ENCODE measurements at regions not wholly inside any gene's neighbourhood (a gene's known extent, or its start where the extent isn't known, plus 50 kb on each side); places are given as distances from the start of the nearest gene placed in this dataset.

DNA sequence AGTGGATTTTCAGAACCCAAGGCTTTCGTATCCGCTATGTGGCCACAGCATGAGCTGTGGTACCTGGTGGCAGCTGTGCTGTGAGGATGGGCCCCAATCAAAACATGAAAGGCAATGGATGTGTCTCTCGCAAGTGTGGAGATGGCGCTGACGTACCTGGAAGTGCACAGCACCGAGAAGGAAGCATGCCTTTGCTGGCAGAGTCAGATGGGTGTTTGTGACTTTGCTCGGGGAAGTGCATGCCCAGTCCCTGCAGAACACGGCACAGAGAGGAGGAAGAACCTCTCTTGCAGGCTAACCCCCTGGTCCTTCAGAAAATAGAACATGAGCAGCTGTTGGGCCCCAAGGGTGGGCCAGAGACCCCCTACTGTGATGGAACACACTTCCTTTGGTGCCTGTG lies 654.1 kb upstream of the ZWINT start:
- no peaks in the 10 kb centered on the region for H3K27me3 Mint-ChIP-seq
- Histone ChIP-seq H3K4me1 (ENCODE audit: control insufficient read depth in 2 of 2, insufficient read depth in 2 of 2, low read length in 2 of 2) (no peaks in the 10 kb centered on the region), H3K9ac (ENCODE audit: low read length) (no peak overlapping the region), H3K4me3 (ENCODE audit: control extremely low read depth in 1 of 5, extremely low read depth in 1 of 5, insufficient read depth in 1 of 5, low read depth in 2 of 5, low read length in 4 of 5) (no peak overlapping the region), H3K36me3 (replicated peaks in 1 of 2; ENCODE audit: control extremely low read depth in 1 of 2, control insufficient read depth in 1 of 2, extremely low read depth in 1 of 2, insufficient read depth in 2 of 2, low read length in 1 of 2) (no peaks in the 10 kb centered on the region), H2AFZ (ENCODE audit: insufficient read depth, low read depth, low read length, poor library complexity, severe bottlenecking) (no peak overlapping the region), H3K79me2 (ENCODE audit: control insufficient read depth, insufficient read depth, low read length) (no peaks in the 10 kb centered on the region), H3K4me2 (replicated peaks; ENCODE audit: low read depth, low read length, poor library complexity, severe bottlenecking) (no peak overlapping the region), H3K9me3 (ENCODE audit: control extremely low read depth in 1 of 3, control insufficient read depth in 2 of 3, insufficient read depth in 1 of 3, low read length in 2 of 3) (peaks cover 0 to 15% (median 0%) of the 10 kb centered on the region in 3 donors), H4K20me1 (ENCODE audit: control insufficient read depth, insufficient read depth, low read length, poor library complexity, severe bottlenecking) (no peaks in the 10 kb centered on the region), H3K27me3 (replicated peaks in 1 of 4; ENCODE audit: control extremely low read depth in 1 of 4, control insufficient read depth in 3 of 4, insufficient read depth in 4 of 4, low read length in 3 of 4) (no peaks in the 10 kb centered on the region), H3K27ac (ENCODE audit: low read length in 2 of 2) (no peak overlapping the region)
- intact Hi-C loops (cut with micrococcal nuclease) = no loop called here
- WGBS (ENCODE audit: insufficient coverage) = 89% methylated on average over 7 of the region's 8 CpGs
- TF ChIP-seq, protein P1, sequence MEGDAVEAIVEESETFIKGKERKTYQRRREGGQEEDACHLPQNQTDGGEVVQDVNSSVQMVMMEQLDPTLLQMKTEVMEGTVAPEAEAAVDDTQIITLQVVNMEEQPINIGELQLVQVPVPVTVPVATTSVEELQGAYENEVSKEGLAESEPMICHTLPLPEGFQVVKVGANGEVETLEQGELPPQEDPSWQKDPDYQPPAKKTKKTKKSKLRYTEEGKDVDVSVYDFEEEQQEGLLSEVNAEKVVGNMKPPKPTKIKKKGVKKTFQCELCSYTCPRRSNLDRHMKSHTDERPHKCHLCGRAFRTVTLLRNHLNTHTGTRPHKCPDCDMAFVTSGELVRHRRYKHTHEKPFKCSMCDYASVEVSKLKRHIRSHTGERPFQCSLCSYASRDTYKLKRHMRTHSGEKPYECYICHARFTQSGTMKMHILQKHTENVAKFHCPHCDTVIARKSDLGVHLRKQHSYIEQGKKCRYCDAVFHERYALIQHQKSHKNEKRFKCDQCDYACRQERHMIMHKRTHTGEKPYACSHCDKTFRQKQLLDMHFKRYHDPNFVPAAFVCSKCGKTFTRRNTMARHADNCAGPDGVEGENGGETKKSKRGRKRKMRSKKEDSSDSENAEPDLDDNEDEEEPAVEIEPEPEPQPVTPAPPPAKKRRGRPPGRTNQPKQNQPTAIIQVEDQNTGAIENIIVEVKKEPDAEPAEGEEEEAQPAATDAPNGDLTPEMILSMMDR (IDR thresholded peaks at IDR 0.05) = no peak
- no peak for TF ChIP-seq EZH2 (IDR thresholded peaks at IDR 0.05; ENCODE audit: borderline replicate concordance, insufficient read depth, low read depth, low read length, poor library complexity, severe bottlenecking)
- DNase-seq (no peak), ATAC-seq (ENCODE audit: low read depth) (no peak)
- CTCF ChIA-PET = no interaction called here
- no peaks in the 10 kb centered on the region for H3K4me1 Mint-ChIP-seq
- POLR2A ChIA-PET = no interaction called here
- H3K27ac Mint-ChIP-seq = no peak overlapping the region
- H3K4me3 Mint-ChIP-seq = no peak overlapping the region
- peaks cover 5% of the 10 kb centered on the region for H3K9me3 Mint-ChIP-seq (ENCODE audit: insufficient read depth)

DNA sequence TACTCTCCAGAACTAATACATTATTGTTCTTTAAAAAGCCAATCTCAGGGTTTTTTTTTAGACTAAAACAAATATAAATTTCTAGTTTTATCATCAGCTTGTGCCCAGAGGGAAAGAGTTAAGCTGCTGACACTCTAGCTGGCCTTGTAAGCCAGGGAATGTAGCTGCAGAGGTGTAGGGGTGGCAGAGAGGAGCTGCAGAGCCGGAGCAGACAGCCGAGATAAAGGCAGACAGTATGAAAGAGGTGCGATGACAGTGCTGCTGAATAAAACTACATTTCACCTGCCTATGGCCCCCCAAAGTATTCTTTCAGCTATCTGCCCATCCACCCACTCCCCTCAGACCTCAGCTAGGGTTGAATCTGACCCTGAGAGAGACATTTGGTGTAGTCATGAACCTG lies 653.7 kb upstream of the ZWINT start:
- CTCF ChIA-PET = no interaction called here
- Histone ChIP-seq H3K4me3 (ENCODE audit: control extremely low read depth in 1 of 5, extremely low read depth in 1 of 5, insufficient read depth in 1 of 5, low read depth in 2 of 5, low read length in 4 of 5) (no peak overlapping the region), H4K20me1 (ENCODE audit: control insufficient read depth, insufficient read depth, low read length, poor library complexity, severe bottlenecking) (no peaks in the 10 kb centered on the region), H3K4me2 (replicated peaks; ENCODE audit: low read depth, low read length, poor library complexity, severe bottlenecking) (no peak overlapping the region), H3K9me3 (ENCODE audit: control extremely low read depth in 1 of 3, control insufficient read depth in 2 of 3, insufficient read depth in 1 of 3, low read length in 2 of 3) (peaks cover 0 to 15% (median 0%) of the 10 kb centered on the region in 3 donors), H3K27ac (ENCODE audit: low read length in 2 of 2) (no peak overlapping the region), H3K79me2 (ENCODE audit: control insufficient read depth, insufficient read depth, low read length) (no peaks in the 10 kb centered on the region), H2AFZ (ENCODE audit: insufficient read depth, low read depth, low read length, poor library complexity, severe bottlenecking) (no peak overlapping the region), H3K4me1 (ENCODE audit: control insufficient read depth in 2 of 2, insufficient read depth in 2 of 2, low read length in 2 of 2) (no peaks in the 10 kb centered on the region), H3K36me3 (replicated peaks in 1 of 2; ENCODE audit: control extremely low read depth in 1 of 2, control insufficient read depth in 1 of 2, extremely low read depth in 1 of 2, insufficient read depth in 2 of 2, low read length in 1 of 2) (no peaks in the 10 kb centered on the region), H3K9ac (ENCODE audit: low read length) (no peak overlapping the region), H3K27me3 (replicated peaks in 1 of 4; ENCODE audit: control extremely low read depth in 1 of 4, control insufficient read depth in 3 of 4, insufficient read depth in 4 of 4, low read length in 3 of 4) (no peaks in the 10 kb centered on the region)
- no peak for TF ChIP-seq EZH2 (IDR thresholded peaks at IDR 0.05; ENCODE audit: borderline replicate concordance, insufficient read depth, low read depth, low read length, poor library complexity, severe bottlenecking)
- TF ChIP-seq, protein P1 (IDR thresholded peaks at IDR 0.05) = no peak
- Mint-ChIP-seq H3K27me3 (no peaks in the 10 kb centered on the region), H3K9me3 (ENCODE audit: insufficient read depth) (peaks cover 5% of the 10 kb centered on the region), H3K27ac (no peak overlapping the region), H3K4me3 (no peak overlapping the region), H3K4me1 (no peaks in the 10 kb centered on the region)
- no peak for ATAC-seq (ENCODE audit: low read depth)
- intact Hi-C loops (cut with micrococcal nuclease) = no loop called here
- no peak for DNase-seq
- POLR2A ChIA-PET = no interaction called here
- WGBS (ENCODE audit: insufficient coverage) = 100% methylated on average over 1 of the region's 3 CpGs
